MM.1S (cell line): ENCODE measurements at regions not wholly inside any gene's neighbourhood (a gene's known extent, or its start where the extent isn't known, plus 50 kb on each side); places are given as distances from the start of the nearest gene placed in this dataset.

Experiments used
- DNase-seq: peaks from one replicate; pipeline ENCODE4 v3.0.0-alpha.2; 2015
- H2AFZ ChIP-seq: fragments of 300-600 bp; sonication (generic); 2 replicates; pipeline ENCODE4 v1.6.0; 2016; ENCODE audit warnings: antibody characterized with exemption, low read length
- H3F3A ChIP-seq: fragments of 300-600 bp; sonication (generic); 2 replicates; pipeline ENCODE4 v1.6.1; 2016; ENCODE audit warnings: mild to moderate bottlenecking, antibody characterized with exemption, low read length, moderate library complexity, mixed read lengths; ENCODE audit not compliant: insufficient read depth
- H3K27ac ChIP-seq: fragments of 300-600 bp; sonication (generic); 2 replicates; pipeline ENCODE4 v1.5.1; 2016; ENCODE audit warnings: mild to moderate bottlenecking, low read length
- H3K27me3 ChIP-seq: fragments of 300-600 bp; sonication (generic); replicated peaks from 2 replicates; pipeline ENCODE4 v1.6.0; 2016; ENCODE audit warnings: low read length; ENCODE audit not compliant: insufficient read depth
- H3K36me3 ChIP-seq: fragments of 300-600 bp; sonication (generic); replicated peaks from 2 replicates; pipeline ENCODE4 v1.6.1; 2016; ENCODE audit warnings: mild to moderate bottlenecking, low read length, mixed read lengths; ENCODE audit not compliant: insufficient read depth
- H3K4me1 ChIP-seq: fragments of 300-600 bp; sonication (generic); 2 replicates; pipeline ENCODE4 v1.6.1; 2016; ENCODE audit warnings: low read length, mixed read lengths
- H3K4me2 ChIP-seq: fragments of 300-600 bp; sonication (generic); 2 replicates; pipeline ENCODE4 v1.6.0; 2016; ENCODE audit warnings: low read depth, low read length
- H3K4me3 ChIP-seq: fragments of 300-600 bp; sonication (generic); 2 replicates; pipeline ENCODE4 v1.5.1; 2016; ENCODE audit warnings: low read length, mixed read lengths
- H3K79me2 ChIP-seq: fragments of 300-600 bp; sonication (generic); 2 replicates; pipeline ENCODE4 v1.6.1; 2016; ENCODE audit warnings: mixed run types, low read length, mixed read lengths
- H3K9ac ChIP-seq: fragments of 300-600 bp; sonication (generic); 2 replicates; pipeline ENCODE4 v1.6.1; 2016; ENCODE audit warnings: low read length, mixed read lengths
- H3K9me2 ChIP-seq: fragments of 300-600 bp; sonication (generic); replicated peaks from 2 replicates; pipeline ENCODE4 v1.6.1; 2016; ENCODE audit warnings: mild to moderate bottlenecking, low read length, mixed read lengths; ENCODE audit not compliant: insufficient read depth
- H3K9me3 ChIP-seq: fragments of 300-600 bp; sonication (generic); replicated peaks from 2 replicates; pipeline ENCODE4 v1.6.1; 2016; ENCODE audit warnings: mild to moderate bottlenecking, low read length, mixed read lengths; ENCODE audit not compliant: insufficient read depth
- H4K20me1 ChIP-seq: fragments of 300-600 bp; sonication (generic); 2 replicates; pipeline ENCODE4 v1.6.1; 2016; ENCODE audit warnings: mild to moderate bottlenecking, low read length, moderate library complexity, mixed read lengths; ENCODE audit not compliant: insufficient read depth
- CTCF ChIP-seq: fragments of 300-600 bp; sonication (generic); IDR thresholded peaks from 2 replicates; pipeline ENCODE4 v1.5.1; 2016; ENCODE audit warnings: antibody characterized with exemption, low read length, mixed read lengths
- EZH2 ChIP-seq: fragments of 300-600 bp; sonication (generic); optimal IDR thresholded peaks from 2 replicates; pipeline ENCODE3; 2017; ENCODE audit warnings: low read depth, mild to moderate bottlenecking, antibody characterized with exemption, low read length, mixed read lengths
- EZH2phosphoT487 ChIP-seq: fragments of 300-600 bp; sonication (generic); IDR thresholded peaks from 2 replicates; pipeline ENCODE4 v1.6.1; 2018; ENCODE audit warnings: antibody characterized with exemption, low read length

- Histone ChIP-seq H3K4me2 (no peak overlapping the region), H2AFZ (no peak overlapping the region), H3K9me3 (no peaks in the 10 kb centered on the region), H3K4me3 (no peak overlapping the region), H3K79me2 (no peaks in the 10 kb centered on the region), H3F3A (no peaks in the 10 kb centered on the region), H3K27ac (no peak overlapping the region), H3K9me2 (no peaks in the 10 kb centered on the region), H4K20me1 (no peaks in the 10 kb centered on the region), H3K9ac (no peak overlapping the region), H3K4me1 (no peaks in the 10 kb centered on the region), H3K27me3 (no peaks in the 10 kb centered on the region), H3K36me3 (no peaks in the 10 kb centered on the region)
- no peak for DNase-seq
- TF ChIP-seq CTCF (no peak), EZH2 (no peak), EZH2phosphoT487 (no peak)
These were observed 806.0 kb downstream of the VRK1 start for GRCh38 chr14:97603201-97603600.

- H3F3A ChIP-seq = no peaks in the 10 kb centered on the region
- H2AFZ ChIP-seq = no peak overlapping the region
- DNase-seq = no peak
- H3K79me2 ChIP-seq = no peaks in the 10 kb centered on the region
- no peak overlapping the region for H3K9ac ChIP-seq
- no peak overlapping the region for H3K4me2 ChIP-seq
- H3K27ac ChIP-seq = no peak overlapping the region
- TF ChIP-seq CTCF (no peak), EZH2 (no peak), EZH2phosphoT487 (no peak)
- H4K20me1 ChIP-seq = no peaks in the 10 kb centered on the region
- H3K27me3 ChIP-seq = no peaks in the 10 kb centered on the region
- no peaks in the 10 kb centered on the region for H3K4me1 ChIP-seq
- H3K36me3 ChIP-seq = no peaks in the 10 kb centered on the region
- no peaks in the 10 kb centered on the region for H3K9me2 ChIP-seq
- no peak overlapping the region for H3K4me3 ChIP-seq
- no peaks in the 10 kb centered on the region for H3K9me3 ChIP-seq
These were observed 807.5 kb downstream of the VRK1 start for GRCh38 chr14:97604731-97605130.

- TF ChIP-seq CTCF = no peak
- TF ChIP-seq EZH2 = no peak
- no peak for TF ChIP-seq EZH2phosphoT487
- Histone ChIP-seq H3K27me3 (no peaks in the 10 kb centered on the region), H3K4me2 (no peak overlapping the region), H3F3A (no peaks in the 10 kb centered on the region), H3K9me2 (no peaks in the 10 kb centered on the region), H3K4me3 (no peak overlapping the region), H3K9ac (no peak overlapping the region), H2AFZ (no peak overlapping the region), H3K27ac (no peak overlapping the region), H3K79me2 (no peaks in the 10 kb centered on the region), H3K36me3 (no peaks in the 10 kb centered on the region), H3K4me1 (no peaks in the 10 kb centered on the region), H4K20me1 (no peaks in the 10 kb centered on the region), H3K9me3 (no peaks in the 10 kb centered on the region)
- DNase-seq = no peak
These were observed 821.2 kb downstream of the VRK1 start for GRCh38 chr14:97618401-97618800.
